H9 (cell line): ENCODE measurements at regions not wholly inside any gene's neighbourhood (a gene's known extent, or its start where the extent isn't known, plus 50 kb on each side); places are given as distances from the start of the nearest gene placed in this dataset.

Experiments
- DNase-seq: peaks from one replicate; pipeline ENCODE4 v3.0.0-alpha.2; 2017
- H2AFZ ChIP-seq: one replicate; pipeline ENCODE4 v1.6.1; 2013; ENCODE audit warnings: mild to moderate bottlenecking, low read length, control low read depth, moderate library complexity
- H2AK5ac ChIP-seq: 2 replicates; pipeline ENCODE4 v1.6.1; 2013; ENCODE audit warnings: low read length, control low read depth, mixed read lengths; ENCODE audit not compliant: insufficient read length
- H2BK120ac ChIP-seq: one replicate; pipeline ENCODE4 v1.6.1; 2013; ENCODE audit warnings: low read depth, mild to moderate bottlenecking, low read length, control low read depth, inconsistent platforms; ENCODE audit not compliant: poor library complexity, severe bottlenecking
- H2BK12ac ChIP-seq: 2 replicates; pipeline ENCODE4 v1.6.1; 2013; ENCODE audit warnings: low read length, control low read depth, mixed read lengths, low read depth; ENCODE audit not compliant: insufficient read length
- H2BK15ac ChIP-seq: 2 replicates; pipeline ENCODE4 v1.6.1; 2013; ENCODE audit warnings: low read depth, low read length, control low read depth
- H2BK20ac ChIP-seq: one replicate; pipeline ENCODE4 v1.6.1; 2013; ENCODE audit warnings: low read depth, mild to moderate bottlenecking, low read length, control low read depth, inconsistent platforms; ENCODE audit not compliant: poor library complexity, severe bottlenecking
- H2BK5ac ChIP-seq: 2 replicates; pipeline ENCODE4 v1.6.1; 2013; ENCODE audit warnings: low read length, control low read depth, mixed read lengths; ENCODE audit not compliant: insufficient read length
- H3K14ac ChIP-seq: 2 replicates; pipeline ENCODE4 v1.6.1; 2013; ENCODE audit warnings: low read length, control low read depth; ENCODE audit not compliant: insufficient read depth
- H3K18ac ChIP-seq: 2 replicates; pipeline ENCODE4 v1.6.1; 2013; ENCODE audit warnings: low read depth, mild to moderate bottlenecking, mixed read lengths, low read length, control low read depth; ENCODE audit not compliant: insufficient read length
- H3K23ac ChIP-seq: 2 replicates; pipeline ENCODE4 v1.6.1; 2013; ENCODE audit warnings: low read length, control low read depth, mixed read lengths, low read depth; ENCODE audit not compliant: insufficient read length
- H3K23me2 ChIP-seq: 2 replicates; pipeline ENCODE4 v1.6.1; 2013; ENCODE audit warnings: low read depth, mild to moderate bottlenecking, mixed read lengths, low read length, control low read depth; ENCODE audit not compliant: insufficient read length, poor library complexity, severe bottlenecking
- H3K27ac ChIP-seq: 2 replicates; pipeline ENCODE4 v1.5.1; 2013; ENCODE audit warnings: low read length, control low read depth, mixed read lengths, low read depth; ENCODE audit not compliant: insufficient read length
- H3K27me3 ChIP-seq: 2 replicates; pipeline ENCODE4 v1.6.1; 2013; ENCODE audit warnings: low read length, control low read depth, inconsistent platforms; ENCODE audit not compliant: insufficient read depth
- H3K4ac ChIP-seq: 2 replicates; pipeline ENCODE4 v1.6.1; 2013; ENCODE audit warnings: low read depth, mild to moderate bottlenecking, control low read depth, inconsistent platforms, low read length, moderate library complexity
- H3K4me1 ChIP-seq: 2 replicates; pipeline ENCODE4 v1.6.1; 2013; ENCODE audit warnings: low read length, control low read depth, inconsistent platforms; ENCODE audit not compliant: insufficient read depth
- H3K4me2 ChIP-seq: 2 replicates; pipeline ENCODE4 v1.6.1; 2013; ENCODE audit warnings: low read length, control low read depth, mixed read lengths; ENCODE audit not compliant: insufficient read length, insufficient read depth
- H3K56ac ChIP-seq: 2 replicates; pipeline ENCODE4 v1.6.1; 2013; ENCODE audit warnings: low read depth, mild to moderate bottlenecking, mixed read lengths, low read length, control low read depth; ENCODE audit not compliant: insufficient read length
- H3K79me1 ChIP-seq: 2 replicates; pipeline ENCODE4 v1.6.1; 2013; ENCODE audit warnings: low read depth, mild to moderate bottlenecking, moderate library complexity, low read length, control low read depth, inconsistent platforms; ENCODE audit not compliant: insufficient read depth, poor library complexity, severe bottlenecking
- H3K79me2 ChIP-seq: 2 replicates; pipeline ENCODE4 v1.6.1; 2013; ENCODE audit warnings: low read length, control low read depth, inconsistent platforms; ENCODE audit not compliant: insufficient read depth
- H3K9ac ChIP-seq: 2 replicates; pipeline ENCODE4 v1.6.1; 2013; ENCODE audit warnings: low read length, control low read depth, mixed read lengths; ENCODE audit not compliant: insufficient read length; ENCODE audit errors: extremely low read depth
- H3K9me3 ChIP-seq: one replicate; pipeline ENCODE4 v1.6.1; 2013; ENCODE audit warnings: low read depth, low read length, inconsistent platforms; ENCODE audit not compliant: control insufficient read depth
- H3T11ph ChIP-seq: one replicate; pipeline ENCODE4 v1.6.1; 2013; ENCODE audit warnings: mild to moderate bottlenecking, low read length, control low read depth, inconsistent platforms
- H4K20me1 ChIP-seq: one replicate; pipeline ENCODE4 v1.6.1; 2013; ENCODE audit not compliant: control insufficient read depth, insufficient read length, insufficient read depth
- H4K5ac ChIP-seq: 2 replicates; pipeline ENCODE4 v1.6.1; 2013; ENCODE audit warnings: low read depth, mild to moderate bottlenecking, mixed read lengths, low read length, control low read depth; ENCODE audit not compliant: insufficient read length
- H4K8ac ChIP-seq: replicated peaks from 2 replicates; pipeline ENCODE4 v1.6.1; 2013; ENCODE audit warnings: low read length, control low read depth, mixed read lengths, low read depth; ENCODE audit not compliant: insufficient read length
- H4K91ac ChIP-seq: 2 replicates; pipeline ENCODE4 v1.6.1; 2013; ENCODE audit warnings: low read depth, mild to moderate bottlenecking, moderate library complexity, mixed read lengths, low read length, control low read depth; ENCODE audit not compliant: insufficient read length
- H3K27ac Mint-ChIP-seq, 3 experiments: 2 replicates in 2 of 3; 3 replicates in 1 of 3; pipeline ENCODE4 v1.8.0; 2020 to 2021; ENCODE audit warnings: mixed read lengths in 3 of 3, mild to moderate bottlenecking in 1 of 3, moderate library complexity in 1 of 3
- H3K27me3 Mint-ChIP-seq: 2 replicates; pipeline ENCODE4 v1.8.0; 2021; ENCODE audit warnings: low read depth, mild to moderate bottlenecking, moderate library complexity, mixed read lengths
- H3K36me3 Mint-ChIP-seq, 3 experiments: 2 replicates in 2 of 3; 3 replicates in 1 of 3; pipeline ENCODE4 v1.8.0; 2020 to 2021; ENCODE audit warnings: low read depth in 3 of 3, mixed read lengths in 3 of 3; ENCODE audit not compliant: insufficient read depth in 1 of 3
- H3K4me1 Mint-ChIP-seq, 2 experiments: 2 replicates each; pipeline ENCODE4 v1.8.0; 2020; ENCODE audit warnings: mixed read lengths in 2 of 2
- H3K4me3 Mint-ChIP-seq, 2 experiments: 2 replicates in 1 of 2; 3 replicates in 1 of 2; pipeline ENCODE4 v1.8.0; 2020 to 2021; ENCODE audit warnings: mild to moderate bottlenecking in 2 of 2, mixed read lengths in 2 of 2, moderate library complexity in 1 of 2
- H3K9me3 Mint-ChIP-seq, 2 experiments: 2 replicates in 1 of 2; 3 replicates in 1 of 2; pipeline ENCODE4 v1.8.0; 2020; ENCODE audit warnings: mild to moderate bottlenecking in 2 of 2, mixed read lengths in 2 of 2, moderate library complexity in 1 of 2
- CTCF ChIP-seq: fragments of 200-600 bp; sonication (generic); conservative IDR thresholded peaks from 3 replicates; pipeline ENCODE4 v1.8.0; 2021; ENCODE audit warnings: antibody characterized with exemption, mild to moderate bottlenecking
- WGBS: extraction: QIAGEN DNeasy Blood & Tissue Kit; methylation state at CpG from one replicate; pipeline ENCODE4 v1.1.7; 2013; ENCODE audit warnings: missing lambda C conversion rate, low lambda C conversion rate, mixed read lengths; ENCODE audit not compliant: insufficient read length; ENCODE audit errors: extremely low coverage; 5-methylcytosine and 5-hydroxymethylcytosine counted together

DNA sequence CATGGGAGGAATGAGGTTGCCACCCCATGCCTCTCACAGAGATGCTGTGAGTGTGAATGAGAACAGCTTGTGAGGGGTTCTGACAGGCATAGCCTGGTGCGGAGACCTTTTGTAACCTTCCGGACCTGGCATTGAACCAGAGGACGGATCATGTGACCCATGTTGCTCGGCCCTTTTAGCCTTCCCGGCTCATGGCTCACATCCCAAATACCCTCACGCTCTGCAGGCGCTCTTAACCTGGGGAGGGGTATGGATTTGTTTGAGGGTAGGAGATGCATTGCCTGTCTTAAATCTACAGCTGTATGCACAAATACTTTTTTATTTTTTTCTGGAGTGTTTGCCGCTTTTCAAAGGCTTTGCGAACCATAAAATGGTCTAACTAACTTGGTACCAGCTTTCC, 102.4 kb upstream of the CRHR1 start:
- Mint-ChIP-seq H3K27me3 (peaks cover 4% of the 10 kb centered on the region), H3K4me3 (no peak overlapping the region), H3K9me3 (no peaks in the 10 kb centered on the region; a peak in 1 of 5 replicates), H3K4me1 (peaks cover 10 to 15% of the 10 kb centered on the region in 2 experiments), H3K27ac (no peak overlapping the region; a peak in 1 of 7 replicates), H3K36me3 (no peaks in the 10 kb centered on the region)
- Histone ChIP-seq H4K8ac (no peak overlapping the region), H2BK20ac (no peak overlapping the region), H3K4me1 (no peaks in the 10 kb centered on the region), H3K4me2 (no peak overlapping the region), H3K56ac (no peak overlapping the region), H4K20me1 (no peaks in the 10 kb centered on the region), H3K4ac (no peak overlapping the region), H3K9ac (no peak overlapping the region), H3K27ac (no peak overlapping the region), H3T11ph (no peak overlapping the region), H3K23me2 (no peaks in the 10 kb centered on the region), H3K23ac (no peak overlapping the region), H3K27me3 (no peaks in the 10 kb centered on the region; the same call in 1 of the 2 replicates), H4K5ac (no peak overlapping the region), H2BK15ac (no peak overlapping the region), H2BK120ac (no peak overlapping the region), H3K79me2 (no peaks in the 10 kb centered on the region), H3K18ac (no peak overlapping the region), H2BK12ac (no peak overlapping the region), H2AFZ (no peak overlapping the region), H3K79me1 (no peaks in the 10 kb centered on the region), H3K14ac (no peak overlapping the region), H4K91ac (no peak overlapping the region), H2AK5ac (no peak overlapping the region), H2BK5ac (no peak overlapping the region), H3K9me3 (no peaks in the 10 kb centered on the region)
- no peak for TF ChIP-seq CTCF
- DNase-seq = no peak
- no CpG with 5 or more reads among the region's 9 CpGs for WGBS
